ENCODE measurements at regions not wholly inside any gene's neighbourhood (a gene's known extent, or its start where the extent isn't known, plus 50 kb on each side); places are given as distances from the start of the nearest gene placed in this dataset.
"Not testable (repeated sequence)": the region's sequence is repeated elsewhere in the genome, so short reads cannot be mapped to it uniquely, and the experiment has no call there.

GRCh38 chr12:83432176-83432719 lies 745.5 kb downstream of the TMTC2 start:
- no peaks in the 10 kb centered on the region for H3K27me3 Mint-ChIP-seq
- peaks cover 20% of the 10 kb centered on the region for H3K9me3 Mint-ChIP-seq
- DNase-seq (no peak), ATAC-seq (no peak)
- no peak overlapping the region for H3K27ac Mint-ChIP-seq
- TF ChIP-seq, protein P1, sequence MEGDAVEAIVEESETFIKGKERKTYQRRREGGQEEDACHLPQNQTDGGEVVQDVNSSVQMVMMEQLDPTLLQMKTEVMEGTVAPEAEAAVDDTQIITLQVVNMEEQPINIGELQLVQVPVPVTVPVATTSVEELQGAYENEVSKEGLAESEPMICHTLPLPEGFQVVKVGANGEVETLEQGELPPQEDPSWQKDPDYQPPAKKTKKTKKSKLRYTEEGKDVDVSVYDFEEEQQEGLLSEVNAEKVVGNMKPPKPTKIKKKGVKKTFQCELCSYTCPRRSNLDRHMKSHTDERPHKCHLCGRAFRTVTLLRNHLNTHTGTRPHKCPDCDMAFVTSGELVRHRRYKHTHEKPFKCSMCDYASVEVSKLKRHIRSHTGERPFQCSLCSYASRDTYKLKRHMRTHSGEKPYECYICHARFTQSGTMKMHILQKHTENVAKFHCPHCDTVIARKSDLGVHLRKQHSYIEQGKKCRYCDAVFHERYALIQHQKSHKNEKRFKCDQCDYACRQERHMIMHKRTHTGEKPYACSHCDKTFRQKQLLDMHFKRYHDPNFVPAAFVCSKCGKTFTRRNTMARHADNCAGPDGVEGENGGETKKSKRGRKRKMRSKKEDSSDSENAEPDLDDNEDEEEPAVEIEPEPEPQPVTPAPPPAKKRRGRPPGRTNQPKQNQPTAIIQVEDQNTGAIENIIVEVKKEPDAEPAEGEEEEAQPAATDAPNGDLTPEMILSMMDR (IDR thresholded peaks at IDR 0.05) = no peak
- CTCF ChIA-PET = no interaction called here
- H3K36me3 Mint-ChIP-seq (ENCODE audit: low read depth) = no peaks in the 10 kb centered on the region
- H3K4me3 Mint-ChIP-seq = no peak overlapping the region
- no peaks in the 10 kb centered on the region for H3K4me1 Mint-ChIP-seq (ENCODE audit: low read depth)
- intact Hi-C loops (cut with micrococcal nuclease) = no loop called here
- POLR2A ChIA-PET = no interaction called here

- CTCF ChIA-PET; ATAC-seq; H3K27ac Mint-ChIP-seq; H3K4me1 Mint-ChIP-seq (ENCODE audit: low read depth); H3K27me3 Mint-ChIP-seq; POLR2A ChIA-PET; intact Hi-C loops (cut with micrococcal nuclease); DNase-seq; H3K36me3 Mint-ChIP-seq (ENCODE audit: low read depth); H3K4me3 Mint-ChIP-seq: not testable (repeated sequence)
- H3K9me3 Mint-ChIP-seq = peaks cover 22% of the 10 kb centered on the region
Measured at GRCh38 chr12:83427586-83428136, 741.0 kb downstream of the TMTC2 start.

- DNase-seq (no peak), ATAC-seq (no peak)
- intact Hi-C loops (cut with micrococcal nuclease) = no loop called here
- Mint-ChIP-seq H3K4me1 (ENCODE audit: low read depth) (no peaks in the 10 kb centered on the region), H3K27ac (no peak overlapping the region), H3K4me3 (no peak overlapping the region), H3K9me3 (no peaks in the 10 kb centered on the region), H3K27me3 (no peaks in the 10 kb centered on the region), H3K36me3 (ENCODE audit: low read depth) (no peaks in the 10 kb centered on the region)
- POLR2A ChIA-PET = no interaction called here
- TF ChIP-seq, protein P1 (IDR thresholded peaks at IDR 0.05) = no peak
- CTCF ChIA-PET = no interaction called here
Measured at GRCh38 chr12:83414981-83415380, 728.3 kb downstream of the TMTC2 start.

DNA sequence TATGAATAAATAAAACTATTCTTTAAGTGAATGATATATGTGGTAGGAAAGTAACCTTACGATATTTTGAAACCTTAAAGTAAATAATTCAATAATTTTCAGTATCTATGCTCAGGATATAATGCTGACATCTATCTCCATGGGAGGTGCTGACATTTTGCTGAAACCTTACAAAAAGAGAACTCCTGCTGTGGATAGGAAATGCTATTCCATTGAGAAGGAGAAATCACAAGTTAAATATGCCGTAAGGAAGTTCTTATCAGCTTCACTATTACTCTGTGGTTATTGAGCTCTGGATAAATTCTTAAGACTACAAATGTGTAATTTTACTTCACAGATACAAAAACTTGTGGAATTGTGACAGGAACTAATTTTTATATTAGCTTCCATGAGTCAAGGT lies 722.1 kb downstream of the TMTC2 start:
- TF ChIP-seq, protein P1 (IDR thresholded peaks at IDR 0.05) = no peak
- no peaks in the 10 kb centered on the region for H3K27me3 Mint-ChIP-seq
- no peak overlapping the region for H3K27ac Mint-ChIP-seq
- ATAC-seq (no peak), DNase-seq (no peak)
- ChIA-PET CTCF (no interaction called here), POLR2A (no interaction called here)
- intact Hi-C loops (cut with micrococcal nuclease) = no loop called here
- no peak overlapping the region for H3K4me3 Mint-ChIP-seq
- H3K36me3 Mint-ChIP-seq (ENCODE audit: low read depth) = no peaks in the 10 kb centered on the region
- H3K4me1 Mint-ChIP-seq (ENCODE audit: low read depth) = no peaks in the 10 kb centered on the region
- H3K9me3 Mint-ChIP-seq = no peaks in the 10 kb centered on the region

DNA sequence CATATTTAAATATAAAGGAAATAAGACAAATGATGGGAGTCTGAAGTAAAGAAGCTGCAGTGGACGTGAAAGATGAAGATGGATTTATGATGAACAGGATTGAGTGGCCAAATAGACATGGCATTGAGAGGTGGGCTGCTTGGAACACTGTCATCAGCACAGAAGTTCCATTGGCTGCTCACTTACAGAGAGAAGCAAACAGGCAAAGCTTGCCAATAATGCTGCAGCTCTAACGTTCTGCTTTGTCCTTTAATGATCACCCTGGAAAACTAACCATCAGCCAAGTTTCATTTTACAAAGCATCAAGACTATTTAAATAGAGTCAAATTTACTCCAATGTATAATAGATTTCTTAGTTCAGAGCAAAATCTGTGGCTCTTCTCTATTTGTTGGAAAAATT lies 721.4 kb downstream of the TMTC2 start:
- DNase-seq (no peak), ATAC-seq (no peak)
- Mint-ChIP-seq H3K4me3 (no peak overlapping the region), H3K27ac (no peak overlapping the region), H3K27me3 (no peaks in the 10 kb centered on the region), H3K4me1 (ENCODE audit: low read depth) (no peaks in the 10 kb centered on the region), H3K36me3 (ENCODE audit: low read depth) (no peaks in the 10 kb centered on the region), H3K9me3 (no peaks in the 10 kb centered on the region)
- ChIA-PET CTCF (no interaction called here), POLR2A (no interaction called here)
- intact Hi-C loops (cut with micrococcal nuclease) = no loop called here
- TF ChIP-seq, protein P1 (IDR thresholded peaks at IDR 0.05) = no peak

GRCh38 chr12:83404521-83404920 lies 717.8 kb downstream of the TMTC2 start:
- no peak for DNase-seq
- intact Hi-C loops (cut with micrococcal nuclease) = no loop called here
- ChIA-PET CTCF (no interaction called here), POLR2A (no interaction called here)
- ATAC-seq = no peak
- Mint-ChIP-seq H3K27me3 (no peaks in the 10 kb centered on the region), H3K27ac (no peak overlapping the region), H3K9me3 (no peaks in the 10 kb centered on the region), H3K4me3 (no peak overlapping the region), H3K36me3 (ENCODE audit: low read depth) (no peaks in the 10 kb centered on the region), H3K4me1 (ENCODE audit: low read depth) (no peaks in the 10 kb centered on the region)
- TF ChIP-seq, protein P1 (IDR thresholded peaks at IDR 0.05) = no peak

Data from activated CD8-positive, alpha-beta T cell treated with anti-CD3 and anti-CD28 coated beads for 36 hours (primary cell).